BJ (cell line): ENCODE measurements at regions not wholly inside any gene's neighbourhood (a gene's known extent, or its start where the extent isn't known, plus 50 kb on each side); places are given as distances from the start of the nearest gene placed in this dataset.

Experiments used
- CTCF ChIA-PET: fragments of 350-600 bp; formaldehyde crosslinking; extraction: SDS; loops from one replicate; lab custom pipeline; 2021; ENCODE audit warnings: antibody characterized with exemption, inconsistent platforms; lab: Yijun Ruan, JAX
- POLR2A ChIA-PET: fragments of 300-600 bp; sonication (Branson Sonifier 250); formaldehyde crosslinking; extraction: SDS; loops from one replicate; lab custom pipeline; 2021; ENCODE audit warnings: antibody characterized with exemption; lab: Charles Lee
- DNase-seq: peaks from one replicate; pipeline ENCODE4 v3.0.0-alpha.2; 2011; ENCODE audit warnings: low read depth
- H3K27me3 ChIP-seq: 2 replicates; pipeline ENCODE4 v1.6.0; 2011; ENCODE audit warnings: low read length; ENCODE audit not compliant: control insufficient read depth, insufficient read depth
- H3K36me3 ChIP-seq: 2 replicates; pipeline ENCODE4 v1.5.1; 2011; ENCODE audit warnings: low read length; ENCODE audit not compliant: control insufficient read depth, insufficient read depth
- H3K4me3 ChIP-seq: 2 replicates; pipeline ENCODE4 v1.5.1; 2011; ENCODE audit warnings: low read depth, mild to moderate bottlenecking, control low read depth, low read length
- CTCF ChIP-seq: IDR thresholded peaks from 2 replicates; pipeline ENCODE4 v1.5.1; 2011; ENCODE audit warnings: low read depth, mild to moderate bottlenecking, control low read depth, inconsistent platforms, low read length, moderate library complexity; ENCODE audit not compliant: insufficient read depth

DNA sequence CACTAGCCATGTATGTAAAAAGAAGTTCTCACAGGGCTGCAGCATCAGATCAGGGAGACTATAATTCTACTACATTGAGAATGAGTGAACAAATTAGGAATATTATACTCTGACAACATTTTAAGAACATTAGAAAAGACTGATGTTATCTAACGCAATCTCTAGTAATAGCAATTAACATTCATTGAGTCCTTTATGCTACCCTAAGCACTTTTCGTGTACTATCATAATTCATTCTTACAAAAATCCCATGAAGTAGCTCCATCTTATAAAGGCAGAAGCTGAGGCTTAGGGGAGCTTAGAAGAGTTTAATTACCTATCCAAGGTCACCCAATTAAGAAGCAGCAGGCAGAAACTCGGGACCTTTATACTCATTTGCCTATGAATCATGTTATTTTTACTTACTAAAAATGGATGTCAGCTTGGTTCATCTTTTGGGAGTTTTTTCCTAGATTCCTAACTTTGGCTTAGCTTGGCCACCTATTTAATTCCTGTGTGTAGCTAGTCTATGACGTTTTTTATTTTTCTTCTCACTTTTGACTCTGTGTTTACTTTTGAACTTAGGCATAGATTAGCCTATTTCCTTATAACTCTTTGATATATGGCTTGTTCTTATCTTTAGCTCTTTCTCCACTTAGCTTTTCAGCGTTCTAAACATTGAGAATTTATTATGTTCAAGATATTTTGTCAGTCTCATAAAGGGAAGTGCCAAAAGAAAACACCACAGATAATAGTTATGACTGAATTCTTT, 333.5 kb upstream of the DCN start:
- DNase-seq, result no peak
- TF ChIP-seq CTCF, result no peak
- H3K36me3 ChIP-seq, result no peaks in the 10 kb centered on the region
- CTCF ChIA-PET, result no interaction called here
- H3K4me3 ChIP-seq, result no peak overlapping the region
- no peaks in the 10 kb centered on the region for H3K27me3 ChIP-seq
- POLR2A ChIA-PET, result no interaction called here

DNA sequence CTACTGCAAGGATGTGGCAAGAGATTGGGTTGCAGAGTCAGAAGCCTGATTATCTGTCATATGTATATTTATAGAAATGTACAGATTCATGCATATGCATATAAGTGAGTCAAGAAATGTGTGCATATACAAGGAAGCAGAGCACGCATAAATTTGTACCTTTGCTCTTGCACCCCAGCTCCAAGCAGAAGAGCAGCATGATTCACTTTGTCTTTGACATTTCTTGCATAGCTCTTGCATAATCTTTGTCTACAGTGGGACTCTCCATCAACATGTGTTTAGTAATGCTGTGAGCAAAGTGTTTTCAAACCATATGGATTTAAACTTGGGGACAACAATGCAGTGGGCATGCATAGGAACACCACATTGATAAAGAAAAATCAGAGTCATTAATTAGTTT, 330.7 kb upstream of the DCN start:
- POLR2A ChIA-PET, result no interaction called here
- H3K36me3 ChIP-seq, result no peaks in the 10 kb centered on the region
- CTCF ChIA-PET, result no interaction called here
- no peak for TF ChIP-seq CTCF
- DNase-seq, result no peak
- no peak overlapping the region for H3K4me3 ChIP-seq
- H3K27me3 ChIP-seq, result no peaks in the 10 kb centered on the region

DNA sequence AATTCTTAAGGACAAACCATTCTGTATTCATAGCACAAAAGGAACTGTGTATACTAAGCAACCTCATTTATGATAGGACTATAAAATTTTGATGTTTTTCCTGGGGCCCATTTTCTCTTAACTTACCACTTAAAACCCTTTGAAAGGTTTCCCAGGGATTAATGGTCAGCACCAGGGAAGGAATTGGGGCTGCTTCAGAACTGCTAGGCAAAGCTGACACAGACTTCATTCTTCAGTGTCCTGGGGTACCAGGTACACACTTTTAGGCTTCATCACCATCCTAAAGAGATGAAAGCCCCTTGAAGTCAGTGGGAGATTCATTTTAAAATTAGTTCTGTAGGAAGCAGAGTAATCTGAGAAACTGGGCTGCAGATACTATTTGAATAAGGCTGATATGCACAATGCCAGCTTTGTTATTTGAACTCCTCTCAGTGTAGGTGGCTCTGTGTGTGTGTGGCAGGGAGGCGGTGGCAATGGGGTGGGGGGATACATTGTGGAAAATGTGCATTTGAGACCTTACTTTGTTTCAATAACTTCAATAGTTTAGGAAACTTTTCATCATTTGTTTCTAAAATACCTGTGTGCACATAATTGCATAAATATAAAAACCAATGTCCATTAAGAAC, 329.3 kb upstream of the DCN start:
- TF ChIP-seq CTCF, result no peak
- Histone ChIP-seq H3K4me3 (no peak overlapping the region), H3K36me3 (no peaks in the 10 kb centered on the region), H3K27me3 (no peaks in the 10 kb centered on the region)
- no peak for DNase-seq
- CTCF ChIA-PET, result no interaction called here
- POLR2A ChIA-PET, result no interaction called here

GRCh38 chr12:91507754-91508153, 325.1 kb upstream of the DCN start:
- DNase-seq, result no peak
- Histone ChIP-seq H3K36me3 (no peaks in the 10 kb centered on the region), H3K27me3 (no peaks in the 10 kb centered on the region), H3K4me3 (no peak overlapping the region)
- TF ChIP-seq CTCF, result no peak
- POLR2A ChIA-PET, result no interaction called here
- CTCF ChIA-PET, result no interaction called here

DNA sequence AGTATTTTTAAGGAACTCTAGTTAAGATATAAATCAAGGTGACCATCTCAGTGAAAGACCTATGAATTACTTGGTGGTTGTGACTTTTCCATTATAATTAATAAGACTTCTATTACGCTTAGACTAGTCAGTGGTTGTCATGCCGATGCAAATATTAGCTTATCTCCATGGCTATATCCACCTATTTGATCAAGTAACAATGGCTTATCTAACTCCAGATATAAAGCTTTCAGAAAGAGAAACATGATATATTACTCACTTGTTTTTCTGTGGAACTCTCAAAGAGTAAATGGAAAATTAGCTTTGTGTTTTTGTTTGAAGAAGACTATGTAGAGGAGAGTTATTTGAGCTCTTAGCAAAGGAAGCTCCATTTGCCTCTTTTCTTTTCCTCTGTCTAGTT, 323.8 kb upstream of the DCN start:
- H3K27me3 ChIP-seq, result no peaks in the 10 kb centered on the region
- H3K36me3 ChIP-seq, result no peaks in the 10 kb centered on the region
- ChIA-PET POLR2A (no interaction called here), CTCF (no interaction called here)
- H3K4me3 ChIP-seq, result no peak overlapping the region
- DNase-seq, result no peak
- no peak for TF ChIP-seq CTCF
